EH (cell line): ENCODE measurements at regions not wholly inside any gene's neighbourhood (a gene's known extent, or its start where the extent isn't known, plus 50 kb on each side); places are given as distances from the start of the nearest gene placed in this dataset.

Source experiments
- DNase-seq: peaks from one replicate; pipeline ENCODE4 v3.0.0-alpha.2; 2015; ENCODE audit warnings: low read depth

DNA sequence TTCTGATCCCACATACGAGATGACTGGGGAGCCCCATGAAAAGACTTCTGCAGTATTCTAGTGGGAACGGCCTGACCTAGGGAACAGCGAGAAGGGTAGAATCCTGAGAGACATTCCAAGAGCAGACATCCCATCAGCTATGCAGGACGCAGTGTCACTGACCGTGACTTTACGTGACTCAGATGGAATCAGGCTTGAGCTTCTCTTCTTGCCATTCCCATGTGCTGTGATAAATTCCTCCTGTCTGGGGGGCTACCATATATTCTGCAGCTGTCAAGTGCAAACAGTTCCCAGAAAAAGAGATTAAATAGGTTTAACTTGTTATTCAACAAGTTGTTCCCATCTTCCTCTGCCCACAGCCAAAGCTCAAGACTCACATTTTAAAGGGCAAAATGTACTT is 73.1 kb upstream of the PDE1C start:
- DNase-seq = peak; percentile 85

DNA sequence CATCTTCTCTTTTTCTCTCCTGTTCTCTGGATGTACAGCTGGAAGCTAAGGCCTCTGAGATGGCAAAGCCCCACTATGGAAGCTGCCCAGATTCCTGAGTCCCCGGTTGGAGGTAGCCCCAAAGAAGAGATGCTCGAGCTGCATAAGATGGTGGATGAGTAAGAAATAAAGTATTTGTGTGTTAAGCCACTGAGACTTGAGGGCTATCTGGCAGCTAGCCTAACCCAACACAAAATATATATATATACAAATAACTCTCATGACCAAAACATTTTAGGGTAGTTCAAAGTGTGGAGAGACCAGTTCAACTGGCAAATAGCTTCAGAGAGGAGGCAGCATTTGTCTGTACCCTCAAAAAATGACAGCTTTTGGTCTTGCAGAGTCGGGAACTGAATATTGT is 72.4 kb upstream of the PDE1C start:
- DNase-seq = peak; percentile 96

DNA sequence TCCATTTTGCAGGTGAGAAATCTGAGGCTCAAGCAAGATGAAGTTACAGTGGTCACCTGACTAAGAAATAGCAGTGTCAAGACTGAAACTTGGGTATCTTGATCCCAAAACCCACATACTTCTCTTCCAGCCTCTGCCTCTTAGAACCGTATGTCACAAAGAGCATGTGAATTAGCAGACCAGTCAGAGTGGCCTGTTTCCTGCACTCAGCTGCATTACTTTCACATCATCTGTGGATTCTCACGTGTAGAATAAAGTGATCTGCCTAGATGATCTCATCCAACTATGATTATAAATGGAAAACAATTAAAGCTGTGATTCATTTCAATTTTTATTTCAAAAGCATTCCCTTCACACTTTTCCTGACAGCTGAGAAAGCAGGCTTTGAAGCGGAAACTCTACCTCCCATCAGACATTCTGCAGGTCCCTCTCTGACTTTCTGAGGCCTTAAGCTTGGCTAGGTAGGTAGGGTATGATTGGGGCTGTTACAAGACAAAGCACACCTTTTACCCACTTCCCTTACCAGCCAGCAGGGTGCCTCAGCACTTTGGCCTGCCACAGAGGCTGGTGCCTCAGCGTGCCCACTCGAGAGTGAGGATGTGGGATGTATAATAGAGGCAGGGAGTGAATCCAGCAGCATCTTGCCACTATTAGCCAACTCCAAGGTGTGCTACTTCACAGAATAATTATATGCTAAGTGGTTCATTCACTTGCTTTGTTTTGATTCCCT is 70.2 kb upstream of the PDE1C start:
- peak; percentile 23 for DNase-seq

DNA sequence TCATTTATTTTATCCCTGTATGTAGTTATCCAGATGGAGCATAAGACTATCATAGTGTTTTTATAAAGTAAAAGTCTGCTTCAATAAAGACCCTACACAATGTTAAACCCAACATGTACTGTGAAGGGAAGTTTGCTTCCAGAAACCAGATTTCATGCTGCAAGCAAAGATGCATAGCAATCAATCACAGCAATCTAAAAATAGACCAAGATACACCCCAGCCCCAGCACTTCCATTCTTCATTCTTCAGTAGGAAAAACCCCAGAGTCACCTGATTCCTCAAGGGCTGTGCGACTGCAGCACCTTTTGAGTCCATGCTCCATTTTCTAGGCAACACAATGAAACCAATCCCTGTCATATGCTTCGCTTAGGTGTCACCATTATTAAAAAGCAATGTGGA is 66.9 kb upstream of the PDE1C start:
- DNase-seq = no peak

DNA sequence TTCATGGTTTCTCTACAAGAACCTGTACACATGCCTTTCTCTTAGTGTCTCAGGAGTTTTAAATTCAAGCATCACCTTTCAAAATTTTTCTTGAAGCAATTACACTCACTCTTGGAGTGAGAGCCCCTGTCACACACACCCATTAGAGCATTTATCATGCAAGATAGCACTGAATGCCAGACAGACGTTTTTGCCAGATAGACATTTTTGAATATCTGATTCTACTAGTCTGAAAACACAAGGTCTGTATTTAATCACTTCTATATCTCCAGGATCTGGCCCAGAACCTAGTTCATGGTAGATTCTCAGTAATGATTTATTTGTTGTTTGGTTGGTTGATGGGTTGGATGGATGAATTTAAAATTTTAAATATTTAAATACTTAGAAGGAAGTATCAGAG is 60.9 kb upstream of the PDE1C start:
- no peak for DNase-seq

DNA sequence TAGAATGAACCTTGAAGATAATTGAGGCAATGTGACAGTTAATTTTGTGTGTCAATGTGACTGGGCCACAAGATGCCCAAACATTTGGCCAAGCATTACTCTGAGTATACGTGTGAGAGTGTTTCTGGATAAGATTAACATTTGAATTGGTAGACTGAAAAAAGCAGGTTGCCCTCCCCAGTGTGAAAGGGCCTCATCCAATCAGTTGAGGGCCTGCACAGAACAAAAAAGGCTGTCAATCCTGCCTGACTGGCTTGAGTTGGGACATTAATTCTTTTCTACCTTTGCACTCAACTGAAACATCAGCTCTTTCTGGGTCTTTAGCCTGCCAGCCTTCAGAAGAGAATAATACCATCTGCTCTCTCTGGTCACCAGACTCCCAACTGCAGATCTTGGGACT is 56.6 kb upstream of the PDE1C start:
- DNase-seq = no peak
